ENCODE measurements at regions not wholly inside any gene's neighbourhood (a gene's known extent, or its start where the extent isn't known, plus 50 kb on each side); places are given as distances from the start of the nearest gene placed in this dataset.

GRCh38 chr10:29127037-29127700, 161.7 kb upstream of the LYZL1 start:
- Mint-ChIP-seq H3K27me3 (peaks cover 9% of the 10 kb centered on the region), H3K4me3 (no peak overlapping the region), H3K9me3 (no peaks in the 10 kb centered on the region), H3K27ac (peak overlapping the region; percentile 12), H3K36me3 (no peaks in the 10 kb centered on the region), H3K4me1 (no peaks in the 10 kb centered on the region)

GRCh38 chr10:29127731-29128130, 161.1 kb upstream of the LYZL1 start:
- H3K4me3 Mint-ChIP-seq: no peak overlapping the region

GRCh38 chr10:29130190-29130673, 158.6 kb upstream of the LYZL1 start:
- no peak overlapping the region for H3K4me3 Mint-ChIP-seq
- no peaks in the 10 kb centered on the region for H3K4me1 Mint-ChIP-seq
- H3K36me3 Mint-ChIP-seq: no peaks in the 10 kb centered on the region
- no peaks in the 10 kb centered on the region for H3K9me3 Mint-ChIP-seq
- no peak overlapping the region for H3K27ac Mint-ChIP-seq
- H3K27me3 Mint-ChIP-seq: peaks cover 16% of the 10 kb centered on the region

More at GRCh38 chr10:29127731-29128130, 161.1 kb upstream of the LYZL1 start:
- Mint-ChIP-seq H3K9me3 (no peaks in the 10 kb centered on the region), H3K4me1 (no peaks in the 10 kb centered on the region), H3K27me3 (peaks cover 13% of the 10 kb centered on the region), H3K27ac (no peak overlapping the region), H3K36me3 (no peaks in the 10 kb centered on the region)

GRCh38 chr10:29131952-29132547, 156.8 kb upstream of the LYZL1 start:
- Mint-ChIP-seq H3K36me3 (no peaks in the 10 kb centered on the region), H3K4me1 (no peaks in the 10 kb centered on the region)

GRCh38 chr10:29132551-29133111, 156.2 kb upstream of the LYZL1 start:
- H3K36me3 Mint-ChIP-seq: no peaks in the 10 kb centered on the region

More at GRCh38 chr10:29131952-29132547, 156.8 kb upstream of the LYZL1 start:
- Mint-ChIP-seq H3K9me3 (no peaks in the 10 kb centered on the region), H3K27ac (no peak overlapping the region), H3K27me3 (peaks cover 15% of the 10 kb centered on the region), H3K4me3 (no peak overlapping the region)

GRCh38 chr10:29135337-29135736, 153.5 kb upstream of the LYZL1 start:
- Mint-ChIP-seq H3K9me3 (peaks cover 4% of the 10 kb centered on the region), H3K27me3 (peaks cover 15% of the 10 kb centered on the region), H3K27ac (no peak overlapping the region)

More at GRCh38 chr10:29132551-29133111, 156.2 kb upstream of the LYZL1 start:
- H3K4me1 Mint-ChIP-seq: no peaks in the 10 kb centered on the region
- H3K27ac Mint-ChIP-seq: no peak overlapping the region
- H3K27me3 Mint-ChIP-seq: peaks cover 15% of the 10 kb centered on the region
- no peak overlapping the region for H3K4me3 Mint-ChIP-seq
- H3K9me3 Mint-ChIP-seq: no peaks in the 10 kb centered on the region

GRCh38 chr10:29136411-29136810, 152.5 kb upstream of the LYZL1 start:
- Mint-ChIP-seq H3K27ac (no peak overlapping the region), H3K4me1 (no peaks in the 10 kb centered on the region), H3K27me3 (peaks cover 19% of the 10 kb centered on the region), H3K9me3 (peaks cover 4% of the 10 kb centered on the region), H3K36me3 (no peaks in the 10 kb centered on the region), H3K4me3 (no peak overlapping the region)

More at GRCh38 chr10:29135337-29135736, 153.5 kb upstream of the LYZL1 start:
- Mint-ChIP-seq H3K4me3 (no peak overlapping the region), H3K36me3 (no peaks in the 10 kb centered on the region), H3K4me1 (no peaks in the 10 kb centered on the region)

GRCh38 chr10:29140151-29140550, 148.7 kb upstream of the LYZL1 start:
- Mint-ChIP-seq H3K9me3 (peaks cover 4% of the 10 kb centered on the region), H3K27me3 (peaks cover 16% of the 10 kb centered on the region), H3K27ac (no peak overlapping the region), H3K36me3 (no peaks in the 10 kb centered on the region), H3K4me3 (no peak overlapping the region), H3K4me1 (no peaks in the 10 kb centered on the region)

GRCh38 chr10:29140991-29141390, 147.9 kb upstream of the LYZL1 start:
- Mint-ChIP-seq H3K9me3 (peaks cover 4% of the 10 kb centered on the region), H3K36me3 (no peaks in the 10 kb centered on the region), H3K27me3 (peaks cover 15% of the 10 kb centered on the region), H3K4me3 (no peak overlapping the region), H3K4me1 (no peaks in the 10 kb centered on the region), H3K27ac (no peak overlapping the region)

GRCh38 chr10:29141761-29142160, 147.1 kb upstream of the LYZL1 start:
- peaks cover 15% of the 10 kb centered on the region for H3K27me3 Mint-ChIP-seq
- no peak overlapping the region for H3K4me3 Mint-ChIP-seq
- peaks cover 4% of the 10 kb centered on the region for H3K9me3 Mint-ChIP-seq
- no peaks in the 10 kb centered on the region for H3K36me3 Mint-ChIP-seq
- no peak overlapping the region for H3K27ac Mint-ChIP-seq
- no peaks in the 10 kb centered on the region for H3K4me1 Mint-ChIP-seq

- Mint-ChIP-seq H3K36me3 (no peaks in the 10 kb centered on the region), H3K27ac (no peak overlapping the region), H3K4me3 (no peak overlapping the region), H3K9me3 (peaks cover 4% of the 10 kb centered on the region), H3K27me3 (peaks cover 15% of the 10 kb centered on the region), H3K4me1 (no peaks in the 10 kb centered on the region)
Measured at GRCh38 chr10:29142516-29143314, 146.2 kb upstream of the LYZL1 start.

GRCh38 chr10:29144126-29144525, 144.7 kb upstream of the LYZL1 start:
- no peaks in the 10 kb centered on the region for H3K9me3 Mint-ChIP-seq
- H3K27me3 Mint-ChIP-seq: peaks cover 15% of the 10 kb centered on the region
- H3K4me3 Mint-ChIP-seq: no peak overlapping the region
- no peaks in the 10 kb centered on the region for H3K4me1 Mint-ChIP-seq
- H3K27ac Mint-ChIP-seq: no peak overlapping the region
- H3K36me3 Mint-ChIP-seq: no peaks in the 10 kb centered on the region

- Mint-ChIP-seq H3K36me3 (no peaks in the 10 kb centered on the region), H3K27ac (no peak overlapping the region), H3K4me3 (no peak overlapping the region), H3K4me1 (no peaks in the 10 kb centered on the region), H3K27me3 (peaks cover 8% of the 10 kb centered on the region), H3K9me3 (no peaks in the 10 kb centered on the region)
Measured at GRCh38 chr10:29146311-29147100, 142.4 kb upstream of the LYZL1 start.

GRCh38 chr10:29150010-29150409, 138.9 kb upstream of the LYZL1 start:
- Mint-ChIP-seq H3K27me3 (peaks cover 1% of the 10 kb centered on the region), H3K4me3 (no peak overlapping the region), H3K36me3 (no peaks in the 10 kb centered on the region), H3K4me1 (no peaks in the 10 kb centered on the region), H3K9me3 (no peaks in the 10 kb centered on the region), H3K27ac (no peak overlapping the region)

GRCh38 chr10:29151005-29151404, 137.9 kb upstream of the LYZL1 start:
- Mint-ChIP-seq H3K4me3 (no peak overlapping the region), H3K27me3 (peaks cover 1% of the 10 kb centered on the region), H3K27ac (no peak overlapping the region)

More at GRCh38 chr10:29151005-29151404, 137.9 kb upstream of the LYZL1 start:
- no peaks in the 10 kb centered on the region for H3K4me1 Mint-ChIP-seq
- no peaks in the 10 kb centered on the region for H3K36me3 Mint-ChIP-seq
- no peaks in the 10 kb centered on the region for H3K9me3 Mint-ChIP-seq
